Liver (tissue), 2 donors: ENCODE measurements at regions not wholly inside any gene's neighbourhood (a gene's known extent, or its start where the extent isn't known, plus 50 kb on each side); places are given as distances from the start of the nearest gene placed in this dataset.

Source experiments
- CTCF ChIP-seq: fragments of 150-350 bp; IDR thresholded peaks from 2 replicates; pipeline ENCODE4 v1.5.1; 2017; ENCODE audit warnings: improper control_type of control experiment, low read depth, low read length; ENCODE audit not compliant: missing input control
- MAX ChIP-seq: IDR thresholded peaks from 2 replicates; pipeline ENCODE4 v1.6.1; 2016; ENCODE audit warnings: antibody characterized with exemption
- donor health status: healthy.

GRCh38 chr2:187230088-187230487 lies 218.0 kb downstream of the CALCRL start:
- TF ChIP-seq MAX (no peak), CTCF (no peak)
